ENCODE measurements at regions not wholly inside any gene's neighbourhood (a gene's known extent, or its start where the extent isn't known, plus 50 kb on each side); places are given as distances from the start of the nearest gene placed in this dataset.

- Histone ChIP-seq H3K4me1 (no peaks in the 10 kb centered on the region), H3K36me3 (no peaks in the 10 kb centered on the region), H3K27me3 (peaks cover 0 to 58% (median 30%) of the 10 kb centered on the region in 7 donors), H3K27ac (no peak overlapping the region), H3K4me3 (no peak overlapping the region), H3K9me3 (no peaks in the 10 kb centered on the region)
- TF ChIP-seq CTCF (IDR thresholded peaks at IDR 0.05), result no peak
- ATAC-seq, result no peak
- WGBS, 2 donors, result 37% methylated on average over 17 of the region's 17 CpGs
- intact Hi-C loops (cut with DNase I), result no loop called here
- no peak for DNase-seq
These were observed 72.1 kb downstream of the FOXA2 start for GRCh38 chr20:22511943-22512910.

- WGBS, 2 donors, result 80 to 81% methylated on average over 3 of the region's 3 CpGs
- intact Hi-C loops (cut with DNase I), result loop anchor here in 1 of 10 donors (10.0 kb wide), 1 partner anchor 1685 kb away; no protein-coding TSS in a partner anchor
- Histone ChIP-seq H3K27me3 (peaks cover 0 to 42% (median 24%) of the 10 kb centered on the region in 7 donors), H3K9me3 (no peaks in the 10 kb centered on the region), H3K36me3 (no peaks in the 10 kb centered on the region), H3K4me3 (no peak overlapping the region), H3K4me1 (no peaks in the 10 kb centered on the region), H3K27ac (no peak overlapping the region)
- DNase-seq, result no peak
- no peak for ATAC-seq
- no peak for TF ChIP-seq CTCF (IDR thresholded peaks at IDR 0.05)
These were observed 74.6 kb downstream of the FOXA2 start for GRCh38 chr20:22509843-22510147.

- no peak for DNase-seq
- intact Hi-C loops (cut with DNase I), result loop anchor here in 1 of 10 donors (10.0 kb wide), 1 partner anchor 1686 kb away; no protein-coding TSS in a partner anchor
- no peak for TF ChIP-seq CTCF (IDR thresholded peaks at IDR 0.05)
These were observed 75.1 kb downstream of the FOXA2 start for GRCh38 chr20:22509090-22509842.

GRCh38 chr20:22508426-22508825 lies 75.9 kb downstream of the FOXA2 start:
- H3K4me3 ChIP-seq, result no peak overlapping the region
- peaks cover 0 to 28% (median 20%) of the 10 kb centered on the region in 7 donors for H3K27me3 ChIP-seq
- no peak overlapping the region for H3K27ac ChIP-seq
- H3K4me1 ChIP-seq, result no peaks in the 10 kb centered on the region
- no peaks in the 10 kb centered on the region for H3K36me3 ChIP-seq
- ATAC-seq (no peak), DNase-seq (no peak)
- H3K9me3 ChIP-seq, result no peaks in the 10 kb centered on the region
- no peak for TF ChIP-seq CTCF (IDR thresholded peaks at IDR 0.05)
- intact Hi-C loops (cut with DNase I), result loop anchor here in 1 of 10 donors (10.0 kb wide), 1 partner anchor 1686 kb away; no protein-coding TSS in a partner anchor
- WGBS, 2 donors, result 66 to 75% methylated on average over 7 of the region's 7 CpGs

More at GRCh38 chr20:22509090-22509842, 75.1 kb downstream of the FOXA2 start:
- 85 to 88% methylated on average over 7 of the region's 7 CpGs for whole genome bisulfite sequencing, 2 donors
- Histone ChIP-seq H3K9me3 (no peaks in the 10 kb centered on the region), H3K36me3 (no peaks in the 10 kb centered on the region), H3K4me1 (no peaks in the 10 kb centered on the region), H3K4me3 (no peak overlapping the region), H3K27ac (no peak overlapping the region), H3K27me3 (peaks cover 0 to 37% (median 24%) of the 10 kb centered on the region in 7 donors)
- ATAC-seq, result no peak
